Coronary artery (tissue), 2 donors: ENCODE measurements at regions not wholly inside any gene's neighbourhood (a gene's known extent, or its start where the extent isn't known, plus 50 kb on each side); places are given as distances from the start of the nearest gene placed in this dataset.

Experiments
- DNase-seq: peaks from one replicate; pipeline ENCODE4 v3.0.0-alpha.2; 2017; ENCODE audit warnings: low spot score
- H3K27ac ChIP-seq, 2 donors: fragments of 200-600 bp; sonication (generic); one replicate each; pipeline ENCODE4 v1.5.1; 2016 to 2019
- H3K4me3 ChIP-seq: fragments of 200-600 bp; sonication (generic); 2 replicates; pipeline ENCODE4 v1.5.1; 2016; ENCODE audit warnings: mild to moderate bottlenecking, moderate library complexity
- TF ChIP-seq, protein P1 (sequence below): fragments of 200-600 bp; sonication (generic); IDR thresholded peaks from one replicate; pipeline ENCODE4 v1.5.1; 2019; ENCODE audit warnings: antibody characterized with exemption

DNA sequence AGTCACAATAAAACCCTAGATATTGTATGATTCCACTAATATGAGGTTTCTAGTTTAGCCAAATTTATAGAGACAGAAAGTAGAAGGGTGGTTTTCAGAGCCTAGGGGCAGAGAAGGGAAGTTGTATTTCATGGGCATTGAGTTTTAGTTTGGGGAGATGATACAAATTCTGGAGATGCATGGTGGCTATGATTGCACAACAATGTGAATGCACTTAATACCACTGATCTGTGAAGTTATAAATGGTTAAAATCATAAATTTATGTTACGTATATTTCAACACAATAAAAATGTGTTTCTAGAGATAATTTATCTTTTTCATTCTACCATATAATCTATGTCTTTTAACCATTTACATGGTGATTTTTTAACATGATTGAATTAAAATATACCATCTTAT, 779.3 kb upstream of the BRINP3 start:
- TF ChIP-seq, protein P1, sequence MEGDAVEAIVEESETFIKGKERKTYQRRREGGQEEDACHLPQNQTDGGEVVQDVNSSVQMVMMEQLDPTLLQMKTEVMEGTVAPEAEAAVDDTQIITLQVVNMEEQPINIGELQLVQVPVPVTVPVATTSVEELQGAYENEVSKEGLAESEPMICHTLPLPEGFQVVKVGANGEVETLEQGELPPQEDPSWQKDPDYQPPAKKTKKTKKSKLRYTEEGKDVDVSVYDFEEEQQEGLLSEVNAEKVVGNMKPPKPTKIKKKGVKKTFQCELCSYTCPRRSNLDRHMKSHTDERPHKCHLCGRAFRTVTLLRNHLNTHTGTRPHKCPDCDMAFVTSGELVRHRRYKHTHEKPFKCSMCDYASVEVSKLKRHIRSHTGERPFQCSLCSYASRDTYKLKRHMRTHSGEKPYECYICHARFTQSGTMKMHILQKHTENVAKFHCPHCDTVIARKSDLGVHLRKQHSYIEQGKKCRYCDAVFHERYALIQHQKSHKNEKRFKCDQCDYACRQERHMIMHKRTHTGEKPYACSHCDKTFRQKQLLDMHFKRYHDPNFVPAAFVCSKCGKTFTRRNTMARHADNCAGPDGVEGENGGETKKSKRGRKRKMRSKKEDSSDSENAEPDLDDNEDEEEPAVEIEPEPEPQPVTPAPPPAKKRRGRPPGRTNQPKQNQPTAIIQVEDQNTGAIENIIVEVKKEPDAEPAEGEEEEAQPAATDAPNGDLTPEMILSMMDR: no peak
- no peak overlapping the region for H3K27ac ChIP-seq
- H3K4me3 ChIP-seq: no peak overlapping the region
- no peak for DNase-seq

DNA sequence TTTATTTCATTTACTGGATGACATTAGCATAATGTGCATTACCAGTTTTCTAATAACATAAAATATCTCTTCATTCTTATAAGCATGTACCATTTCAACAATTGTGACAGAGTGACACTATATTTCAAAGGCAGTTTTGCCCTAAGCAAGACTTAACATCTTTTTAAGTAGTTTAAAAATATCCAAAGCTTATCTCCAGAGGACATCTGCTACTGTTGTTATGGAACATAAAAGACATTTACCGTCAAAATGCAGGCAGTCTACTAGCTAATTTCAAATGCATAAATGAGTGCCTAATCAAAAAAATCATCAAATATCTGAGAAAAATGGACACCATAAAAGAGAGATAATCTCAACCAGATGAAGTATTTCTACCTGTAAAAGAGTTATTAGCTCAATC, 782.4 kb upstream of the BRINP3 start:
- TF ChIP-seq, protein P1: no peak
- no peak for DNase-seq
- Histone ChIP-seq H3K4me3 (no peak overlapping the region), H3K27ac (no peak overlapping the region)

DNA sequence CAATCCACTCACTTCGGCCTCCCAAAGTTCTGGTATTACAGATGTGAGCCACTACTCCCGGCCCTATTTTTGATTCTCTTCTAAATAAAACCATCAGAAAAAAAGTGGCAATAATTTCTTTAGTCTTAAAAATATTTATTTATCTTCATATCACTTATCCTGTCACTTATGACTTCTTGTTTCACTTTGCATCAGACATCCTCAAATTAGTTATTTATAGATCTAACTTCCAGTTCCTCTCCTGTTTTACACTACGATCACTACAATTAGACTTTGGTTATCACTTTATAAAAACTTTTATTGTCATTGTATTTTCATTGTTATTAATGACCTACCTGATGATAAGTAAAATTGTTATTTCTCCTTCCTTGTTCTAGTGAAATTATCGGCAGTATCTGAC, 783.4 kb upstream of the BRINP3 start:
- no peak for DNase-seq
- H3K27ac ChIP-seq: no peak overlapping the region
- no peak overlapping the region for H3K4me3 ChIP-seq
- TF ChIP-seq, protein P1: no peak

DNA sequence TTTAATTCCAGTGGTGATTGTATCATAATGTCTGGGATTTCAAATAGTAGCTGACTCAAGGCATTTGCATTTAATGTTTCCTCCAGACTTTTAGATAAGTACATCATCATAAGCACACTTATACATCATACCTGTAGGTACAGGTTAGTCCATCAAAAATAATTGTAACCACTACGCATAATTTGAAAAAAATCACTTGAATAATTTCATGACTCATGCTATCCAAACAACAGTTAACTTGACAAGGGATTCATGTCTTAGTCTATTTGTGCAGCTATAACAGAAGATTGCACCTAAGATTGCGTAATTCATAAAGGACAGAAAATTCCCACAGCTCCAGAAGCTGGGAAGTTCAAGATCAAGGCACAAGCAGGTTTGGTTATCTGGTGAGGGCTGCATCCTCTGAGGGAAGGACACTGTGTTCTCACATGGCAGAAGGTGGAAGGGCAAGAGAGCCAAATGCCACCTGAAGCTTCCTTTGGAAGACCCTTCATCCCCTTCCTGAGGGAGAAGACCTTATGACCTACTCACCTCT, 801.7 kb upstream of the BRINP3 start:
- no peak overlapping the region for H3K27ac ChIP-seq
- H3K4me3 ChIP-seq: no peak overlapping the region
- DNase-seq: no peak
- TF ChIP-seq, protein P1: no peak

DNA sequence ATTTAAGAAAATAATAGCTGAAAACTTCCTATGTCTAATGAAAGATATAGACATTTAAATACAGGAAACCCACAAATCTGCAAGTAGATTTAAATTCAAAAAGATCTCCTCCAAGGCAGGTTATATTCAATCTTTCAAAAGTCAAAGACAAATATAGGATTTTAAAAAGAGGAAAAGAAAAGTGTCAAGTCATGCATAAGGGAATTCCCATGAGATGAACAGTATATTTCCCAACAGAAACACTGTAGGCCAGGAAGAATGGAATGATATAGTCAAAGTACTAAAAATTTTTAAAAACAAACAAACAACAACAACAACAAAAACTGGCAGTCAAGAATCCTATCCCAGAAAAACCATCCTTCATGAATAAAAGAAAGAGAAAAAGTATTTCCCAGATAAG, 806.5 kb upstream of the BRINP3 start:
- DNase-seq: no peak
- TF ChIP-seq, protein P1: no peak
- H3K4me3 ChIP-seq: no peak overlapping the region

DNA sequence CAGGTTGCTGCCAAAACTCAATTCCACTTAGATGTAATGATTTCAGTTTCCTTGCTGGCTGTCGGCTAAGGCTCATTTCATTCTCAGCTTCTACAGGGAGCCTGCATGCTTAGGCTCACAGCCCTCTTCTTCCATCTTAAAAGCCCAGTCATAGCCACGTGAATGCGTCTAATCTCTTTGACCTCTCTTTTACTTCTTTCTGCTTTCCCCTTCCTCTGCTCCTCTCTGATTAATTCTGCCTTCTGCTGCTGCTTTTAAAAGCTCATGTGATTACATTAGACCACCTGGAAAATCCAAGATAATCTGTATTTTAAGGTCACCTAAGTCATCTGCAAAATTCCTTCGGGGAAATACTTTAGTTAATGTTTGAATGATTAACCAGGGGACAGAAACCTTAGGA, 812.8 kb upstream of the BRINP3 start:
- TF ChIP-seq, protein P1: no peak

More for the DNA sequence above, 806.5 kb upstream of the BRINP3 start:
- no peak overlapping the region for H3K27ac ChIP-seq

DNA sequence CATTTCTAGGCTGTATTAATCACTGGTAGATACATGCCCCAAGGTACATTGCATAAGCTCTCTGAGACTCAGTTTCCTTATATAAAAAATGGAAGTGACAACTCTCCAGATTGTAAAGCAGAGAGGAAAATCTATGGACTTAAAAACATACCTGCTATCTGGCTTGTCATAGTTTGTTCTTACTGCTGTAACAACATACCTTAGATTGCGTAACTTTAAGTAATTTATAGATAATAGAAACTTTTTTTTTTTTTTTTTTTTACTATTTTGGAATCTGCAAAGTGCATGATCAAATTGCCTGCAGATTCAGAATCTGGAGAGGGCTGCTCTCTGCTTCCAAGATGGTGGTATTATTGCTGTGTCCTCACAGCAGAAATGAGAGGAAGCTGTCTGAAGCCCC, 827.7 kb upstream of the BRINP3 start:
- Histone ChIP-seq H3K4me3 (no peak overlapping the region), H3K27ac (no peak overlapping the region)
- TF ChIP-seq, protein P1: no peak
- no peak for DNase-seq

More for the DNA sequence above, 812.8 kb upstream of the BRINP3 start:
- no peak for DNase-seq
- Histone ChIP-seq H3K27ac (no peak overlapping the region), H3K4me3 (no peak overlapping the region)
